Lung (tissue), 11 donors: ENCODE measurements at regions not wholly inside any gene's neighbourhood (a gene's known extent, or its start where the extent isn't known, plus 50 kb on each side); places are given as distances from the start of the nearest gene placed in this dataset.
A peak's percentile ranks its signal among the peaks of the same experiment; 100 is the strongest.
"Not testable (repeated sequence)": the region's sequence is repeated elsewhere in the genome, so short reads cannot be mapped to it uniquely, and the experiment has no call there.

ENCODE experiments used
- ATAC-seq: fragments of 200-7000 bp; cut with Tn5 transposase; one replicate; pipeline ENCODE4 v1.9.1; 2020; ENCODE audit warnings: moderate number of reproducible peaks; ENCODE audit not compliant: insufficient read depth, low FRiP score
- DNase-seq, 3 donors: peaks; one replicate each; pipeline ENCODE4 v3.0.0-alpha.2; 2013 to 2017
- H3K27ac ChIP-seq, 2 donors: one replicate each; pipeline ENCODE4 v1.5.1; 2013; ENCODE audit warnings: mild to moderate bottlenecking in 2 of 2, moderate library complexity in 2 of 2, control low read depth in 1 of 2, inconsistent platforms in 1 of 2, low read depth in 1 of 2, low read length in 1 of 2
- H3K27me3 ChIP-seq, 3 donors: one replicate each; pipeline ENCODE4 v1.5.1; 2013; ENCODE audit warnings: low read length in 2 of 3; ENCODE audit not compliant: control insufficient read depth in 3 of 3, insufficient read depth in 3 of 3
- H3K36me3 ChIP-seq, 4 donors: one replicate each; pipeline ENCODE4 v1.5.1; 2013; ENCODE audit warnings: low read length in 4 of 4, mild to moderate bottlenecking in 1 of 4, moderate library complexity in 1 of 4; ENCODE audit not compliant: control insufficient read depth in 4 of 4, insufficient read depth in 4 of 4
- H3K4me1 ChIP-seq, 5 donors: one replicate each; pipeline ENCODE4 v1.5.1; 2013; ENCODE audit warnings: low read length in 5 of 5, mild to moderate bottlenecking in 2 of 5, moderate library complexity in 1 of 5; ENCODE audit not compliant: control insufficient read depth in 5 of 5, insufficient read depth in 5 of 5
- H3K4me3 ChIP-seq: one replicate; pipeline ENCODE4 v1.5.1; 2013; ENCODE audit warnings: mild to moderate bottlenecking, control low read depth, moderate library complexity
- H3K9ac ChIP-seq, 2 donors: one replicate each; pipeline ENCODE4 v1.5.1; 2013; ENCODE audit warnings: low read length in 2 of 2, control low read depth in 1 of 2; ENCODE audit not compliant: insufficient read depth in 1 of 2
- H3K9me3 ChIP-seq, 4 donors: one replicate each; pipeline ENCODE4 v1.5.1; 2013; ENCODE audit warnings: low read length in 3 of 4, mild to moderate bottlenecking in 1 of 4, moderate library complexity in 1 of 4; ENCODE audit not compliant: control insufficient read depth in 4 of 4, insufficient read depth in 3 of 4
- CTCF ChIP-seq: IDR thresholded peaks from 2 replicates; pipeline ENCODE4 v1.5.1; 2012; ENCODE audit warnings: mild to moderate bottlenecking; ENCODE audit errors: control extremely low read depth, extremely low read depth
- WGBS, 2 donors: extraction: QIAGEN DNeasy Blood & Tissue Kit; methylation state at CpG; one replicate each; pipeline ENCODE4 v1.1.7; 2013; 5-methylcytosine and 5-hydroxymethylcytosine counted together
- donor health status: control.
- donor health status: control.
- donor health status: Bipolar disorder and iron deficiency.
- donor health status: healthy.
- donor health status: DM: yes; HTN: yes; CAD: no.

GRCh38 chr2:67108231-67108630 lies 288.9 kb upstream of the ETAA1 start:
- 39 to 60% methylated on average over 2 of the region's 2 CpGs for WGBS, 2 donors
- ATAC-seq (no peak), DNase-seq (no peak)
- H3K36me3 ChIP-seq: no peaks in the 10 kb centered on the region
- H3K4me1 ChIP-seq: peaks cover 0 to 15% (median 0%) of the 10 kb centered on the region in 5 donors
- no peaks in the 10 kb centered on the region for H3K27me3 ChIP-seq
- no peak overlapping the region for H3K4me3 ChIP-seq
- no peak overlapping the region for H3K9ac ChIP-seq
- H3K27ac ChIP-seq: no peak overlapping the region
- peaks cover 0 to 3% (median under 1%) of the 10 kb centered on the region in 4 donors for H3K9me3 ChIP-seq
- TF ChIP-seq CTCF: no peak

DNA sequence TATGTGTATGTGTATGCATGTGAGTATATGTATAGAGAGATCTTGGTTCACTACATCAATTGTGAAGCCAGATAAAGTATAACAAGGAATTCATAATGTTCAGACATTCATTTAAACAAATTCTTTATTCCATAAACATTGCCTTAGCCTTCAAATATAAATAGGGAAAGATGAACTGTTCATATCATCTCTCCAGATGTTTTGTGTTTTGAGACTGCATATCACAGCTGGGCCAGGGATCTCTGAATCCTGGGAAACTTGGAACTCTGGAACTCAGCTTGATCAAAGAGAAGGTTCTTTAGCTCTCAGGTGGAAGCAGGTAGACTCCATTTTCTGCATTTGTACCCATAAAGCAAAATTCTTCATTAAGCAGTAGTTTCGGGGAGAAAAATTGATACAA lies 272.6 kb upstream of the ETAA1 start:
- Histone ChIP-seq H3K27me3 (no peaks in the 10 kb centered on the region), H3K36me3 (no peaks in the 10 kb centered on the region), H3K4me1 (peaks cover 0 to 17% (median 6%) of the 10 kb centered on the region in 5 donors), H3K9ac (no peak overlapping the region), H3K9me3 (no peaks in the 10 kb centered on the region), H3K4me3 (no peak overlapping the region), H3K27ac (no peak overlapping the region)
- 89 to 94% methylated on average over 1 of the region's 1 CpG for WGBS, 2 donors
- no peak for TF ChIP-seq CTCF
- ATAC-seq (no peak), DNase-seq (peak in 2 of 3 donors; percentile 74 to 82)

DNA sequence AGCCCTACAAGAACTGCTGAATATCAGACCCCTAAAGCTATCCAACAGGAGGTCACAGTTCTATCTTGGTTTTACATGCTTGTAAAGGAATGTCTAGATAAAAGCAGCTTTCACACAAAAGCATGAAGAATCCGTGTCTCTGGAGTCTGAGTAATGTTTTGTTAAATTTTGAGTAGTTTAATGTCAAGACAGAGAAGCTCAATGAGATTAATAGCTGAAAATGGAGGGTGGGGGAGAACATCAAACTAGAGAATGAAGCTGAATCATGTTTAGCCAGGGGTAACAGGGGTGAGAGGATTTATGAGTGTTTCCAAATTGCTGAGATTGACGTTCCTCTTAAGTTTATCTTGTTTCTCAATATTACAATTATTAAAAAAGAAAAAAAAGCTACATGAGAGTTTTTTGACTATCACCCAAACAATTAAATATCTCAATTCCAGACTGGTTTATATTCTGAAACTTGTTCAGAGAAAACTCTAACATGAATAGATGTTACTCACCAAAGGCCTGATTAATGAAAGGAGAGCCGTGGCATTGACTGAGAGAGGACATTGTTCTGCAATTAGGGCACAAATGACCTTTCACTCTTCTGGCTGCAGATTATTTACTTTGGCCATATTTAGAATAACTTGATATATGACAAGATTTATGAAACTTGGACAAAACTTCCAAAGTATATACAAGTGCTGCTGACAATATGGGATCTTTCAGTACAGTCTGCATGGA lies 266.4 kb upstream of the ETAA1 start:
- WGBS, 2 donors: 53 to 67% methylated on average over 3 of the region's 3 CpGs
- H3K9ac ChIP-seq: no peak overlapping the region
- DNase-seq (peak in 2 of 3 donors; percentile 80 to 90), ATAC-seq (no peak)
- peaks cover 0 to 28% (median 11%) of the 10 kb centered on the region in 5 donors for H3K4me1 ChIP-seq
- no peak overlapping the region for H3K4me3 ChIP-seq
- H3K27me3 ChIP-seq: no peaks in the 10 kb centered on the region
- no peaks in the 10 kb centered on the region for H3K9me3 ChIP-seq
- TF ChIP-seq CTCF: no peak
- H3K36me3 ChIP-seq: no peaks in the 10 kb centered on the region
- no peak overlapping the region for H3K27ac ChIP-seq

DNA sequence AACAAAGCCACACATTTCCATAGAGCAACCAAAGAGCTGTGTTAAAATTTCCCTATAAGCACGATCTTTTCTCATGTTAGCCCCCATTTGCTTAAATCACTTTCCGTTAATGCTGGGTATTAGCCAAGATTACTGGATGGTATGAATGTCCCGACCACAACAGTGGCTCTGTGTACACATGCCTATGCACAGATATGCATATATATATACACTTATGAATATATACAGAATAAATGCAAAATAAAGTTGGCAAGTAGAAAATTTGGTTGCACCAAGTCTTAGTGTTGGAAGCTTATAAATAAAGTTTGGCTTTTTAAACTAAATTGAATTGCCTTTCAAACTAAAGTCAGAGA lies 265.9 kb upstream of the ETAA1 start:
- H3K36me3 ChIP-seq: no peaks in the 10 kb centered on the region
- 76 to 86% methylated on average over 3 of the region's 3 CpGs for WGBS, 2 donors
- no peak overlapping the region for H3K27ac ChIP-seq
- no peak overlapping the region for H3K4me3 ChIP-seq
- no peak overlapping the region for H3K9ac ChIP-seq
- DNase-seq (no peak), ATAC-seq (no peak)
- peaks cover 0 to 28% (median 11%) of the 10 kb centered on the region in 5 donors for H3K4me1 ChIP-seq
- H3K27me3 ChIP-seq: no peaks in the 10 kb centered on the region
- H3K9me3 ChIP-seq: no peaks in the 10 kb centered on the region
- no peak for TF ChIP-seq CTCF

DNA sequence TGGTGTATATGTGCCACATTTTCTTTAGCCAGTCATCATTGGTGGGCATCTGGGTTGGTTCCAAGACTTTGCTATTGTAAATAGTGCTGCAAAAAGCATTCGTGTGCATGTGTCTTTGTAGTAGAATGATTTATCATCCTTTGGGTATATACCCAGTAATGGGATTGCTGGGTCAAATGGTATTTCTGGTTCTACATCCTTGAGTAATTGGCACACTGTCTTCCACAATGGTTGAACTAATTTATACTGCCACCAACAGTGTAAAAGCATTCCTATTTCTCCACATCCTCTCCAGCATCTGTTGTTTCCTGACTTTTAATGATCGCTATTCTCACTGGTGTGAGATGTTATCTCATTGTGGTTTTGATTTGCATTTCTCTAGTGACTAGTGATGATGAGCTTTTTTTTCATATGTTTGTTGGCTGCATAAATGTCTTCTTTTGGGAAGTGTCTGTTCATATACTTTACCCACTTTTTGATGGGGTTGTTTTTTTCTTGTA lies 264.6 kb upstream of the ETAA1 start:
- H3K9me3 ChIP-seq, H3K27me3 ChIP-seq, DNase-seq, H3K4me3 ChIP-seq, H3K27ac ChIP-seq, ATAC-seq, H3K36me3 ChIP-seq, H3K9ac ChIP-seq: not testable (repeated sequence)
- peaks cover 0 to 39% (median 11%) of the 10 kb centered on the region in 5 donors for H3K4me1 ChIP-seq
- WGBS, 2 donors: 53 to 55% methylated on average over 2 of the region's 2 CpGs
